Activated CD4-positive, alpha-beta T cell treated with anti-CD3 and anti-CD28 coated beads, Interleukin-2, amount 10 ng/mL, durations not matched to agents 7 days and 5 days (primary cell): ENCODE measurements at regions not wholly inside any gene's neighbourhood (a gene's known extent, or its start where the extent isn't known, plus 50 kb on each side); places are given as distances from the start of the nearest gene placed in this dataset.

Experiments
- CTCF ChIA-PET: fragments of 350-600 bp; sonication (Branson Sonifier 250); formaldehyde crosslinking; loops from one replicate; lab custom pipeline; 2021; ENCODE audit warnings: antibody characterized with exemption; lab: Charles Lee
- POLR2A ChIA-PET: fragments of 350-600 bp; sonication (Branson Sonifier 250); formaldehyde crosslinking; loops from one replicate; lab custom pipeline; 2021; ENCODE audit warnings: antibody characterized with exemption; lab: Charles Lee
- DNase-seq: peaks from one replicate; pipeline ENCODE4 v3.0.0-alpha.2; 2020
- H3K27ac Mint-ChIP-seq: one replicate; pipeline ENCODE4 v1.8.0; 2021; ENCODE audit warnings: mild to moderate bottlenecking, moderate library complexity, mixed read lengths
- H3K27me3 Mint-ChIP-seq: one replicate; pipeline ENCODE4 v1.8.0; 2021; ENCODE audit warnings: mixed read lengths
- H3K36me3 Mint-ChIP-seq: one replicate; pipeline ENCODE4 v1.8.0; 2021; ENCODE audit warnings: low read depth, mixed read lengths
- H3K4me1 Mint-ChIP-seq: one replicate; pipeline ENCODE4 v1.8.0; 2021; ENCODE audit warnings: mixed read lengths
- H3K4me3 Mint-ChIP-seq: one replicate; pipeline ENCODE4 v1.8.0; 2021; ENCODE audit warnings: mild to moderate bottlenecking, moderate library complexity, mixed read lengths
- H3K9me3 Mint-ChIP-seq: one replicate; pipeline ENCODE4 v1.8.0; 2021; ENCODE audit warnings: mixed read lengths

- POLR2A ChIA-PET = no interaction called here
- CTCF ChIA-PET = no interaction called here
These were observed 487.9 kb downstream of the ARHGEF28 start for GRCh38 chr5:74113927-74114326.

GRCh38 chr5:74113196-74113540 lies 487.2 kb downstream of the ARHGEF28 start:
- Mint-ChIP-seq H3K4me1 (no peaks in the 10 kb centered on the region), H3K27me3 (peaks cover 4% of the 10 kb centered on the region), H3K9me3 (no peaks in the 10 kb centered on the region), H3K27ac (no peak overlapping the region), H3K4me3 (no peak overlapping the region), H3K36me3 (no peaks in the 10 kb centered on the region)
- no peak for DNase-seq
- CTCF ChIA-PET = no interaction called here
- POLR2A ChIA-PET = no interaction called here

More at GRCh38 chr5:74113927-74114326, 487.9 kb downstream of the ARHGEF28 start:
- H3K27me3 Mint-ChIP-seq = peaks cover 4% of the 10 kb centered on the region
- no peaks in the 10 kb centered on the region for H3K4me1 Mint-ChIP-seq
- no peak overlapping the region for H3K4me3 Mint-ChIP-seq
- no peak overlapping the region for H3K27ac Mint-ChIP-seq
- no peaks in the 10 kb centered on the region for H3K9me3 Mint-ChIP-seq
- DNase-seq = no peak
- H3K36me3 Mint-ChIP-seq = no peaks in the 10 kb centered on the region

GRCh38 chr5:74112372-74113195 lies 486.6 kb downstream of the ARHGEF28 start:
- Mint-ChIP-seq H3K27me3 (peaks cover 4% of the 10 kb centered on the region), H3K27ac (no peak overlapping the region), H3K4me3 (no peak overlapping the region), H3K4me1 (no peaks in the 10 kb centered on the region), H3K9me3 (no peaks in the 10 kb centered on the region), H3K36me3 (no peaks in the 10 kb centered on the region)
- DNase-seq = no peak
- CTCF ChIA-PET = no interaction called here
- POLR2A ChIA-PET = no interaction called here

DNA sequence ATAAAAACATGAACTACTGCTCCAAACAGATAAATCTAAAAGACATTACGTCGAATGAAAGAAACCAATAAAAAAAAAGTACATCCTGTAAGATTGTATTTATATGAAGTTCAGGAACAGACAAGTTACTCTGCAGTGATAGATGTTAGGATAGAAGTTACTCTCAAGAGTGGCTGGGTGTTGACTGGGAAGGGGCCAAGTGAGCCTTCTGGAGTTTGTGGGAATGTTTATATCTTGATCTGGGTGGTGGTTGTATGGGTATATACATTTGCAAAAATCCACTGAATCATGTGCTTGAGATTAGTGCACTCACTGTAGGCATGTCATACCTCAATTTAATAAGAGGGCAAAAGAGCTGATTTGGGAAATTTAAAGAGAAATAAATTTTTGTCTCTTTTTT lies 485.8 kb downstream of the ARHGEF28 start:
- no peak overlapping the region for H3K27ac Mint-ChIP-seq
- no peaks in the 10 kb centered on the region for H3K36me3 Mint-ChIP-seq
- DNase-seq = no peak
- no peaks in the 10 kb centered on the region for H3K4me1 Mint-ChIP-seq
- no peaks in the 10 kb centered on the region for H3K9me3 Mint-ChIP-seq
- peaks cover 5% of the 10 kb centered on the region for H3K27me3 Mint-ChIP-seq
- H3K4me3 Mint-ChIP-seq = no peak overlapping the region
- ChIA-PET CTCF (no interaction called here), POLR2A (no interaction called here)

DNA sequence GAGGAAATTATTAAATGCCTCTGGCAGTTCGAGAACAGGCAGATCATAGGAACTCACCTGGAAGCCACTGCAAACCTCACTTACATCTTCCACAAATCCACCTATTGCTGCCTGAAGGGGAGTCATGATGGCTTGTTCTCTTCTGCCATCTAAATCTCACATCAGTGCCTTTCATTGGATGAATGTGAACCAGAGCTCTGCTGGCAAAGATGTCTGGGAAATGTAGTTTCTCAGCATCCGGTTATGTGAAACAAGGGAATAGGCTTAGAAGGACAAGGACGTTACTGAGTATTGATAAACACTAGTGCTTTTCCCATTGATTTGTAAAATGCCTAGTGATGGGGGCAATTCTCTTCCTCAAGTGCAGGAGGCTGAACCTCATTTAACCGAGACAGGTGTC lies 483.3 kb downstream of the ARHGEF28 start:
- ChIA-PET POLR2A (no interaction called here), CTCF (interaction anchor here (0.9 kb wide), 1 partner anchor 8 kb away, joined by 3 read pairs; no protein-coding TSS in a partner anchor)
- Mint-ChIP-seq H3K4me1 (no peaks in the 10 kb centered on the region), H3K27ac (no peak overlapping the region), H3K4me3 (no peak overlapping the region), H3K27me3 (peaks cover 3% of the 10 kb centered on the region), H3K36me3 (no peaks in the 10 kb centered on the region), H3K9me3 (no peaks in the 10 kb centered on the region)
- DNase-seq = no peak

DNA sequence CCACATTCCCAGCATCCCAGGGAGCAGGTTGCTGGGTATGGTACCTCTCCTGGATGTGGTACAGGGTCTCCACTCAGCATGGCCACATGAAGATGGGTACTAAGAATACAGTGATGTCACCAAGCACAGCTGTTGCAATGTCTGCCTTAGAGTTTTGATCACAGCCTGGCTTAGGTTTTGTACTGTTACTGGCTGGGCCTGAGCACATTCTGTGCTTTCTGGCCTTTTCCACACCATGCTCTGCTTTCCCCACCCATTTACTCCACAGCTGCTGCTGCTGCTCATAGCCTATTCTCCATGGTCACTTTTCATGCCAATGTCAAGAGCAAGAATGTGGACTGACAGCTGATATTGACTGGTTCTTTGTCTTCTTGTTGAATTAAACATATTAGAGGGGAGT lies 481.9 kb downstream of the ARHGEF28 start:
- Mint-ChIP-seq H3K27me3 (peaks cover 3% of the 10 kb centered on the region), H3K27ac (no peak overlapping the region), H3K9me3 (no peaks in the 10 kb centered on the region), H3K36me3 (no peaks in the 10 kb centered on the region), H3K4me1 (no peaks in the 10 kb centered on the region), H3K4me3 (no peak overlapping the region)
- no peak for DNase-seq
- ChIA-PET CTCF (no interaction called here), POLR2A (no interaction called here)

GRCh38 chr5:74105126-74105780 lies 479.3 kb downstream of the ARHGEF28 start:
- H3K9me3 Mint-ChIP-seq = peaks cover 2% of the 10 kb centered on the region
- no peaks in the 10 kb centered on the region for H3K4me1 Mint-ChIP-seq
- H3K36me3 Mint-ChIP-seq = no peaks in the 10 kb centered on the region
- no peak for DNase-seq
- ChIA-PET POLR2A (no interaction called here), CTCF (no interaction called here)
- H3K27ac Mint-ChIP-seq = no peak overlapping the region
- H3K27me3 Mint-ChIP-seq = peaks cover 3% of the 10 kb centered on the region
- H3K4me3 Mint-ChIP-seq = no peak overlapping the region

GRCh38 chr5:74103131-74104023 lies 477.4 kb downstream of the ARHGEF28 start:
- ChIA-PET POLR2A (no interaction called here), CTCF (no interaction called here)
- Mint-ChIP-seq H3K4me1 (no peaks in the 10 kb centered on the region), H3K4me3 (no peak overlapping the region), H3K27ac (no peak overlapping the region), H3K36me3 (no peaks in the 10 kb centered on the region), H3K27me3 (peaks cover 1% of the 10 kb centered on the region), H3K9me3 (peaks cover 10% of the 10 kb centered on the region)
- no peak for DNase-seq

DNA sequence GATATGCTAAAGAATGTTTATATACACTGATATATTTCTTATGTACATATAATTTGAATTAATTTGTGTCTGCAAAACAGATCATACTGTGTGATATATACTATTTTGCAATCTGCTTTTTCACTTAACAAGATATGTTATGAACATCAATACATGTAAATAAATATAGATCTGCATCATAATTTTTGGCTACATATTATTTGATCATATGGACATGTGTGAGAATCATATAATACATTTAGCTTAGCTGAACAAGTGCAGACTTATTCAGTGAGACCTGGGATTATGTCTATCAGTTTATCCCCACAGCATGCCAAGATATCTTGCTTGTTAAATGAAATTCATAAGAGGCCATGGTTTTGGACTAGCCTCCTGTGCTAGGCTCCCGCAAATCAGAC lies 474.3 kb downstream of the ARHGEF28 start:
- Mint-ChIP-seq H3K27me3 (no peaks in the 10 kb centered on the region), H3K36me3 (no peaks in the 10 kb centered on the region), H3K9me3 (peaks cover 10% of the 10 kb centered on the region), H3K4me3 (no peak overlapping the region), H3K27ac (no peak overlapping the region), H3K4me1 (no peaks in the 10 kb centered on the region)
- CTCF ChIA-PET = no interaction called here
- POLR2A ChIA-PET = no interaction called here
- no peak for DNase-seq

- CTCF ChIA-PET = no interaction called here
- Mint-ChIP-seq H3K4me1 (no peaks in the 10 kb centered on the region), H3K4me3 (no peak overlapping the region), H3K27ac (no peak overlapping the region), H3K27me3 (no peaks in the 10 kb centered on the region), H3K9me3 (peaks cover 10% of the 10 kb centered on the region), H3K36me3 (no peaks in the 10 kb centered on the region)
- POLR2A ChIA-PET = no interaction called here
- no peak for DNase-seq
These were observed 473.7 kb downstream of the ARHGEF28 start for GRCh38 chr5:74099538-74100267.

DNA sequence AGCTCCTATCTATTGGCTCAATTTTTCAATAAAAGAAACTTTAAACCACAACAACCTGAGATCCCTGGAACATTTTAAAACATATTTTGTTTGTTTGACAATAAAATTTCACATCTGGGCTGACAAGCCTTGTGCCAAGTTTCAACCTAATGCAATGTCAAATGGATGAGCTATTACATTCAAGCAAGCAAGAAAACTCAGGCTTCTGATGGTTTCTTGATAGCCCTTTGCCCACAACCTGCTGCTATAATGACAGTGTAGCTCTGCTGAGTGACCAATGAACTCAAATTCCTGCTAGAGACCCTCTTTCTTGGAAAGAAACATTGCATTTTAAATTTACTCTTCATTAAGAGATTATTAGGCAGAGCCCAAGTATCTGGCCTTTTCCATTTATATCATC lies 472.9 kb downstream of the ARHGEF28 start:
- no peak for DNase-seq
- Mint-ChIP-seq H3K27ac (no peak overlapping the region), H3K27me3 (no peaks in the 10 kb centered on the region), H3K4me3 (no peak overlapping the region), H3K4me1 (no peaks in the 10 kb centered on the region), H3K36me3 (no peaks in the 10 kb centered on the region), H3K9me3 (peaks cover 10% of the 10 kb centered on the region)
- ChIA-PET POLR2A (no interaction called here), CTCF (no interaction called here)

DNA sequence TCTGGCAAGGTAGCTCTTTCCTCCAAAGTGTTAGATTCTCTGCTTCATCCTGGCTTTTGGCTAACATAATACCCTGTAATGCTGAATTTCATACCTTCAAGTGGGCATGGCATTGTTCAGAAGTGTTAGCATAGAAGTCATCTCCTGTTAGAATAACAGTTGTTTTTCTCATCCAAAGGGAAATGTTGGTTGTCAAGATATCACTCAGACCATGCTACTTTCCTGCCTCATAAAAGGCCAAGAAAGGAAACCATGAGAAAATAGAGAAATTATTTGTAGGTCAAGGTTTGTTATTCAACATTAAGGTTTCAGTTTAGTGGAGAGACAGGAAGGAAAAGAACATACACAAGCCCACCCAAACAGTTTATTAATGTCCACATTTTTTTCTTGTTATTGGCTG lies 472.5 kb downstream of the ARHGEF28 start:
- H3K9me3 Mint-ChIP-seq = peaks cover 10% of the 10 kb centered on the region
- H3K27me3 Mint-ChIP-seq = no peaks in the 10 kb centered on the region
- no peak for DNase-seq
- no peaks in the 10 kb centered on the region for H3K36me3 Mint-ChIP-seq
- no peak overlapping the region for H3K4me3 Mint-ChIP-seq
- H3K27ac Mint-ChIP-seq = no peak overlapping the region
- POLR2A ChIA-PET = no interaction called here
- CTCF ChIA-PET = no interaction called here
- H3K4me1 Mint-ChIP-seq = no peaks in the 10 kb centered on the region
